ENCODE measurements at regions not wholly inside any gene's neighbourhood (a gene's known extent, or its start where the extent isn't known, plus 50 kb on each side); places are given as distances from the start of the nearest gene placed in this dataset.

DNA sequence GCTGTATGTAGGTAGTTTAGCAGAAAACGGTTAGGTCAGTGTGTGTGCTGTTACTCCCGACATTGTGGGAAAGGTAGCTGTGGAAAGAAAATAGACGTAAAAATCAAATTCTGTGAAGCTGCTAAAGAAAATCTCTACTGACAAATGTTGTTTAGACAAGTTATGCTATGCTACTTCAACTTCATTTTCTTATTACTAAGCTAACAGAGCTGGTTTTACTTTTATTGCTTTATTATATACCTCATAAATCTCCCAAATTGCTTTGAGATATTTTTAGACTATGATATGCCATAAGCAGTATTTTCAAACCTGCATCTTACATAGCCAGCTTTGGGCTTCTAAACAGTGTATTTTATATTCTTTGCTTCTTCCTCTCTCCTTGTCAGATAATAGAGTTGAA is 108.2 kb upstream of the PACRGL start:
- ChIA-PET CTCF (ENCODE audit: low intra/inter-chr PET ratio, low total read pairs) (no interaction called here), POLR2A (no interaction called here)
- FAIRE-seq: no peak
- intact Hi-C loops (cut with micrococcal nuclease; ENCODE audit: unreplicated experiment) (no loop called here), in situ Hi-C loops (cut with HindIII; ENCODE audit: extremely low pct_ligation_motif_present, low pct_unique_long_range_greater_than_20kb) (no loop called here)
- no peaks in the 10 kb centered on the region for H3K36me3 ChIP-seq (replicated peaks in 1 of 2; ENCODE audit: control insufficient read depth in 1 of 2, insufficient read depth in 2 of 2, low read length in 2 of 2)
- 2% methylated on average over 3 of the region's 3 CpGs for WGBS (ENCODE audit: low lambda C conversion rate)
- H3K4me1 ChIP-seq (ENCODE audit: insufficient read depth, low read length): no peaks in the 10 kb centered on the region
- no peaks in the 10 kb centered on the region for H3K79me2 ChIP-seq (ENCODE audit: insufficient read depth, low read length)
- no peak for ATAC-seq
- no TSS peak for BruUV-seq (replicated peaks)
- H3K4me2 ChIP-seq (ENCODE audit: low read depth, low read length): no peak overlapping the region
- H3K4me3 ChIP-seq (replicated peaks in 1 of 3; ENCODE audit: insufficient read depth in 1 of 3, low read depth in 2 of 3, low read length in 3 of 3): no peak overlapping the region
- no peak overlapping the region for H2AFZ ChIP-seq (ENCODE audit: low read length)
- no peaks in the 10 kb centered on the region for H4K20me1 ChIP-seq (ENCODE audit: insufficient read depth, low read length)
- no peak overlapping the region for H3K27ac ChIP-seq (ENCODE audit: extremely low read length, insufficient read depth, low read length)
- H3K9me3 ChIP-seq (ENCODE audit: low read length): no peaks in the 10 kb centered on the region
- no peaks in the 10 kb centered on the region for H3K27me3 ChIP-seq (ENCODE audit: control insufficient read depth in 1 of 2, insufficient read depth in 2 of 2, low read length in 2 of 2)
- no peak for DNase-seq (ENCODE audit: low spot score)
- no peak overlapping the region for H3K9ac ChIP-seq (ENCODE audit: insufficient read depth, low read depth, low read length)
- no peak for TF ChIP-seq MTA3 (CRISPR knock-in tag; IDR thresholded peaks at IDR 0.05)
- no peak for TF ChIP-seq ZNF333 (CRISPR knock-in tag; IDR thresholded peaks at IDR 0.05; ENCODE audit: borderline replicate concordance)
- TF ChIP-seq, protein P1, sequence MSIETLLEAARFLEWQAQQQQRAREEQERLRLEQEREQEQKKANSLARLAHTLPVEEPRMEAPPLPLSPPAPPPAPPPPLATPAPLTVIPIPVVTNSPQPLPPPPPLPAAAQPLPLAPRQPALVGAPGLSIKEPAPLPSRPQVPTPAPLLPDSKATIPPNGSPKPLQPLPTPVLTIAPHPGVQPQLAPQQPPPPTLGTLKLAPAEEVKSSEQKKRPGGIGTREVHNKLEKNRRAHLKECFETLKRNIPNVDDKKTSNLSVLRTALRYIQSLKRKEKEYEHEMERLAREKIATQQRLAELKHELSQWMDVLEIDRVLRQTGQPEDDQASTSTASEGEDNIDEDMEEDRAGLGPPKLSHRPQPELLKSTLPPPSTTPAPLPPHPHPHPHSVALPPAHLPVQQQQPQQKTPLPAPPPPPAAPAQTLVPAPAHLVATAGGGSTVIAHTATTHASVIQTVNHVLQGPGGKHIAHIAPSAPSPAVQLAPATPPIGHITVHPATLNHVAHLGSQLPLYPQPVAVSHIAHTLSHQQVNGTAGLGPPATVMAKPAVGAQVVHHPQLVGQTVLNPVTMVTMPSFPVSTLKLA (IDR thresholded peaks at IDR 0.05): no peak
- TF ChIP-seq, protein P2, sequence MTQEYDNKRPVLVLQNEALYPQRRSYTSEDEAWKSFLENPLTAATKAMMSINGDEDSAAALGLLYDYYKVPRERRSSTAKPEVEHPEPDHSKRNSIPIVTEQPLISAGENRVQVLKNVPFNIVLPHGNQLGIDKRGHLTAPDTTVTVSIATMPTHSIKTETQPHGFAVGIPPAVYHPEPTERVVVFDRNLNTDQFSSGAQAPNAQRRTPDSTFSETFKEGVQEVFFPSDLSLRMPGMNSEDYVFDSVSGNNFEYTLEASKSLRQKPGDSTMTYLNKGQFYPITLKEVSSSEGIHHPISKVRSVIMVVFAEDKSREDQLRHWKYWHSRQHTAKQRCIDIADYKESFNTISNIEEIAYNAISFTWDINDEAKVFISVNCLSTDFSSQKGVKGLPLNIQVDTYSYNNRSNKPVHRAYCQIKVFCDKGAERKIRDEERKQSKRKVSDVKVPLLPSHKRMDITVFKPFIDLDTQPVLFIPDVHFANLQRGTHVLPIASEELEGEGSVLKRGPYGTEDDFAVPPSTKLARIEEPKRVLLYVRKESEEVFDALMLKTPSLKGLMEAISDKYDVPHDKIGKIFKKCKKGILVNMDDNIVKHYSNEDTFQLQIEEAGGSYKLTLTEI (CRISPR knock-in tag; conservative IDR thresholded peaks at IDR 0.05): no peak
- TF ChIP-seq ZNF788 (CRISPR knock-in tag; IDR thresholded peaks at IDR 0.05; ENCODE audit: borderline replicate concordance): no peak
- TF ChIP-seq NBN (conservative IDR thresholded peaks at IDR 0.05): no peak
- TF ChIP-seq, protein P3, sequence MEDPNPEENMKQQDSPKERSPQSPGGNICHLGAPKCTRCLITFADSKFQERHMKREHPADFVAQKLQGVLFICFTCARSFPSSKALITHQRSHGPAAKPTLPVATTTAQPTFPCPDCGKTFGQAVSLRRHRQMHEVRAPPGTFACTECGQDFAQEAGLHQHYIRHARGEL (CRISPR knock-in tag; IDR thresholded peaks at IDR 0.05): no peak
- no peak for TF ChIP-seq BRD4 (CRISPR knock-in tag; IDR thresholded peaks at IDR 0.05)
- no peak for TF ChIP-seq TCF12 (IDR thresholded peaks at IDR 0.05)
- no peak for TF ChIP-seq TCF12 (CRISPR knock-in tag; IDR thresholded peaks at IDR 0.05)
- TF ChIP-seq PTBP1 (IDR thresholded peaks at IDR 0.05; ENCODE audit: low read depth, low read length, poor library complexity, severe bottlenecking): no peak
- no peak for TF ChIP-seq IRX3 (CRISPR knock-in tag; IDR thresholded peaks at IDR 0.05; ENCODE audit: borderline replicate concordance, low read depth)
- no peak for TF ChIP-seq MLXIP (CRISPR knock-in tag; IDR thresholded peaks at IDR 0.05; ENCODE audit: borderline replicate concordance)
- TF ChIP-seq, protein P4, sequence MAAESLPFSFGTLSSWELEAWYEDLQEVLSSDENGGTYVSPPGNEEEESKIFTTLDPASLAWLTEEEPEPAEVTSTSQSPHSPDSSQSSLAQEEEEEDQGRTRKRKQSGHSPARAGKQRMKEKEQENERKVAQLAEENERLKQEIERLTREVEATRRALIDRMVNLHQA (CRISPR knock-in tag; IDR thresholded peaks at IDR 0.05): no peak
- TF ChIP-seq ZNF275 (CRISPR knock-in tag; IDR thresholded peaks at IDR 0.05; ENCODE audit: borderline replicate concordance): no peak
- no peak for TF ChIP-seq ATM (IDR thresholded peaks at IDR 0.05; ENCODE audit: borderline replicate concordance)
- TF ChIP-seq ZMAT3 (CRISPR knock-in tag; conservative IDR thresholded peaks at IDR 0.05): no peak
